MCF 10A (cell line): ENCODE measurements at regions not wholly inside any gene's neighbourhood (a gene's known extent, or its start where the extent isn't known, plus 50 kb on each side); places are given as distances from the start of the nearest gene placed in this dataset.

Experiments
- BruUV-seq: library from RNA; stranded (reverse); fragments of 400-500 nt; replicated peaks from 2 replicates; lab custom pipeline; 2021; lab: Mats Ljungman, UMichigan
- CTCF ChIA-PET: fragments of 300-600 bp; sonication (Branson Sonifier 250); formaldehyde crosslinking; extraction: SDS; loops from one replicate; lab custom pipeline; 2021; ENCODE audit warnings: antibody characterized with exemption, inconsistent platforms; lab: Yijun Ruan, JAX
- POLR2A ChIA-PET: fragments of 300-600, 350-650 bp; sonication (Branson Sonifier 250); formaldehyde crosslinking; extraction: SDS; loops from one replicate; lab custom pipeline; 2020; ENCODE audit warnings: antibody characterized with exemption, inconsistent platforms; lab: Yijun Ruan, JAX
- DNase-seq: peaks from one replicate; pipeline ENCODE4 v3.0.0-alpha.2; 2018; ENCODE audit not compliant: unreplicated experiment
- H3K27ac Mint-ChIP-seq: one replicate; pipeline ENCODE4 v1.8.0; 2022; ENCODE audit warnings: mild to moderate bottlenecking, low read depth, mixed read lengths; ENCODE audit not compliant: unreplicated experiment
- H3K27me3 Mint-ChIP-seq: one replicate; pipeline ENCODE4 v1.8.0; 2022; ENCODE audit warnings: mixed read lengths; ENCODE audit not compliant: insufficient read depth, unreplicated experiment
- H3K36me3 Mint-ChIP-seq: one replicate; pipeline ENCODE4 v1.8.0; 2022; ENCODE audit warnings: mild to moderate bottlenecking, moderate library complexity, mixed read lengths; ENCODE audit not compliant: insufficient read depth, unreplicated experiment
- H3K4me1 Mint-ChIP-seq: one replicate; pipeline ENCODE4 v1.8.0; 2022; ENCODE audit warnings: mixed read lengths; ENCODE audit not compliant: insufficient read depth, unreplicated experiment
- H3K4me3 Mint-ChIP-seq: one replicate; pipeline ENCODE4 v1.8.0; 2022; ENCODE audit warnings: mild to moderate bottlenecking, moderate library complexity, mixed read lengths; ENCODE audit not compliant: unreplicated experiment
- H3K9me3 Mint-ChIP-seq: one replicate; pipeline ENCODE4 v1.8.0; 2022; ENCODE audit warnings: mixed read lengths; ENCODE audit not compliant: unreplicated experiment
- CTCF ChIP-seq: fragments of 200-600 bp; IDR thresholded peaks from one replicate; pipeline ENCODE4 v1.8.0; 2022; ENCODE audit warnings: antibody characterized with exemption, mild to moderate bottlenecking; ENCODE audit not compliant: unreplicated experiment
- intact Hi-C: fragments of 100-400 bp; cut with micrococcal nuclease; formaldehyde crosslinking; loops from 2 replicates; pipeline ENCODE4 v1.14.1; 2022

DNA sequence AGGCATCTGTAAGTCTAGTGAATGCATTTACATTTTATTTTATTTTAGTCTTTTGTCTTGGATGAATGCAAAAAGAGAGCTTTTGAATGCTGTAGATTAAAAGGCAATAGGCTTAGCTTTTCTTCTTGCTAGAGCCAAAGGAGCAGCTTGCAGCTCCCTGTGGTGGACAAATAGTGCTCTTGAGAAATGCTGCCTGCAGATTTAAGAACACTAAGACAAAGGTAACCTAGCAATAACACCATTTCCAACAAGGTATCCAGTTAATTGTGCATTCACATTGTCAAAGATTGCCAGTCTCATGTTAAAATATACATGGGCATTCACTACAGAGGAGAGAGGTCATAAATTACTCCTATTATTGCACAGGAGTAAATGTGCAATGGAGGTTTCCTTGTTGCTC is 859.2 kb upstream of the PRKX start:
- ChIA-PET CTCF (interaction anchor here (0.6 kb wide), 1 partner anchor 610 kb away, joined by 3 read pairs; no protein-coding TSS in a partner anchor), POLR2A (no interaction called here)
- no peak for DNase-seq
- H3K4me1 Mint-ChIP-seq = no peaks in the 10 kb centered on the region
- intact Hi-C loops = no loop called here
- no peak overlapping the region for H3K4me3 Mint-ChIP-seq
- peaks cover 8% of the 10 kb centered on the region for H3K9me3 Mint-ChIP-seq
- TF ChIP-seq CTCF = no peak
- no TSS peak for BruUV-seq
- no peaks in the 10 kb centered on the region for H3K27me3 Mint-ChIP-seq
- H3K36me3 Mint-ChIP-seq = no peaks in the 10 kb centered on the region
- no peak overlapping the region for H3K27ac Mint-ChIP-seq

DNA sequence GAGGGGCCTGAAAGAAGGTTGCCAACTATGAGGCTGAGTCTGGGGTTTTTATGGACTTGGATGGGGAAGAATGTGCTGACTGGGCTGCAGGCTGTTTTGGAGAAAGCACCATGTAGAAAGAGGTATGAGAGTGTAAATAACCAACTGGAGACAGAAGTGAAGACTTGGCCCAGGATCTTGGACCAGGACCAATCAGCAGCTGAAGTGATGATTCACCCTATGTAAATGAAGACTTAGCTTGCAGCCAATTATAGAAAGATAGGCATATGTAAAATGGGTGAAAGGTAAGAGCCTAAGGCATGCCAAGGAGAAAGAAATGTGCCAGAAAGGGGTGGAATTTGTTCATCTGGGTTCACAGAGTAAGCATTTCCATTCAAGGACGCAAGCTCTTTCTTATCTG is 856.7 kb upstream of the PRKX start:
- intact Hi-C loops = no loop called here
- peak; percentile 0 for DNase-seq
- Mint-ChIP-seq H3K27me3 (no peaks in the 10 kb centered on the region), H3K4me1 (no peaks in the 10 kb centered on the region), H3K9me3 (peaks cover 16% of the 10 kb centered on the region), H3K27ac (no peak overlapping the region), H3K4me3 (no peak overlapping the region), H3K36me3 (no peaks in the 10 kb centered on the region)
- CTCF ChIA-PET = interaction anchor here (0.9 kb wide), 1 partner anchor 22 kb away, joined by 3 read pairs; no protein-coding TSS in a partner anchor
- BruUV-seq = no TSS peak
- POLR2A ChIA-PET = no interaction called here
- no peak for TF ChIP-seq CTCF

DNA sequence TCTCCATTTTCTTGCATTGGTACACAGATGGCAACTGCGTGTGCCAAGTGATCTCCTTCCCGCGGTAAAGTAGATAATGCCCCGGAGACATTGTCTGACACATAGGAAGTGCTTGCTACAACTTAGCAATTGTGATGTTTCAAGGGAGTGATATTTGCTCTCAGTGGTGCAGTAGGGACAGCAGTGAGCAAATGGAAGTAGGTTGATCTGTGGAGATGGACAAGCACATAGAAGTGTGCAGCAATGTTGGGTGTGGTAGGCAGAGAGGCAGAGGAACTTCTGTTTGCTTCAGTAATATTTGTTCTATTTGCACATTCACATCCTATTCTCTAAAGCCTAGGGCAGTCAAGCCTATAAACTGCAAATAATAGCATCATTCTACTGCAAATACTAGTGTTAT is 846.7 kb upstream of the PRKX start:
- intact Hi-C loops = no loop called here
- Mint-ChIP-seq H3K27me3 (no peaks in the 10 kb centered on the region), H3K27ac (no peak overlapping the region), H3K4me1 (no peaks in the 10 kb centered on the region), H3K4me3 (no peak overlapping the region), H3K36me3 (no peaks in the 10 kb centered on the region), H3K9me3 (peaks cover 18% of the 10 kb centered on the region)
- CTCF ChIA-PET = no interaction called here
- no TSS peak for BruUV-seq
- DNase-seq = no peak
- no peak for TF ChIP-seq CTCF
- POLR2A ChIA-PET = no interaction called here

DNA sequence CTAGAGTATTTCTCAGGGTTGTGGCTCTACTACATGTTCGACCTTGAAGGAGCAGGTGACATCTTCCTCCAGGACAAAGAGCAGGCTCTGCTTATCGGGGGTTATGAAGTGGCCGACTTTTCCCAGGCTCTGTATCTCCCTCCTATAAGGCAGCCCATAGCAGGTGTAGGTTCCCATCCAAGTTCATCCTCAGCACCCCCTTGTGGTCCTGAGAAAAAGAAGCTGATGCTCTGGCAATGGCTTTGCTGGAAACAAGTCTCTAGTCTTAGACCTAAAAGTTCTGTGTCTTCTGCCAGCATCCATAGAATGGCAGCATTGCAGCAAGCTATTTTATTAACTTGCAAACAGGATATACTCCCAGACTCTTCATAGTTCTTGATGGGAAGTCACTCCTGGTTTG is 836.6 kb upstream of the PRKX start:
- Mint-ChIP-seq H3K27ac (no peak overlapping the region), H3K4me1 (no peaks in the 10 kb centered on the region), H3K4me3 (no peak overlapping the region), H3K36me3 (no peaks in the 10 kb centered on the region), H3K9me3 (no peaks in the 10 kb centered on the region), H3K27me3 (no peaks in the 10 kb centered on the region)
- no peak for TF ChIP-seq CTCF
- intact Hi-C loops = no loop called here
- ChIA-PET POLR2A (no interaction called here), CTCF (interaction anchor here (0.8 kb wide), 1 partner anchor 144 kb away, joined by 5 read pairs; no protein-coding TSS in a partner anchor)
- BruUV-seq = no TSS peak
- DNase-seq = no peak
